GM15510 (cell line): ENCODE measurements at regions not wholly inside any gene's neighbourhood (a gene's known extent, or its start where the extent isn't known, plus 50 kb on each side); places are given as distances from the start of the nearest gene placed in this dataset.

Experiments used
- POLR2A ChIP-seq: IDR thresholded peaks from 3 replicates; pipeline ENCODE4 v1.6.1; 2011; ENCODE audit warnings: borderline replicate concordance; ENCODE audit not compliant: insufficient read length; ENCODE audit errors: extremely low read depth

DNA sequence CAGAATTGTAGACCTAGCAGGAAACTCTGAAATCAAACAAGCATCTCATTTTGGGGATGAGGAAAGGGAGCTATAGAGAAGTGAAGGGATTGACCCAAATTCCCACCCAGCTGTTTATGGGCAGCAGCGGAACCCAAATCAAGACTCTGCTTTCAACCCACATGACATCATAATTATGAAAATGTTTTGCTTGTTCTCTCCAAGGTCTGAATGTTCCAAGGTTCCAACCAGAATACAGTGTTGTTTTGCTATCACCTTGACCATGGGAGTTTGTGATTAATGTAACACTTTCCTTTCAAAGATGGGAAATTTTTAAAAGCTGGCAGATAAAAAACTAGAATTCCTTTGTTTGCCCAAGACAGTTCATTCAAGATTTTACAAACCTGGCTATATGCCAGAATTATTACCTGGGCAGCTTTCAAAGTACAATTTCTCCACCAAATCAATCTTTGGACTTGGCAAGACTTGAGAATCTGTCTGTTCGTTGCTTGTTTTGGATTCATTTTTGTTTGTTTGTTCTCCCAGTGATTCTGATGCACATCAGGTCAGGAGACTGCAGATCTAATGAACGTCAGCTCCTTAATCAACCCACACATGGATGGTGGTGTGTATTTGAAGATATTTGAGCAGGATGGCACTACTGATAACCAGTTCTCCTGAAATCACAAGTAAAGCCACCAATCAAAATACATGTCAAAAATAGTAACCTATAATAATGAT, 322.7 kb downstream of the FOXO1 start:
- TF ChIP-seq POLR2A = no peak

DNA sequence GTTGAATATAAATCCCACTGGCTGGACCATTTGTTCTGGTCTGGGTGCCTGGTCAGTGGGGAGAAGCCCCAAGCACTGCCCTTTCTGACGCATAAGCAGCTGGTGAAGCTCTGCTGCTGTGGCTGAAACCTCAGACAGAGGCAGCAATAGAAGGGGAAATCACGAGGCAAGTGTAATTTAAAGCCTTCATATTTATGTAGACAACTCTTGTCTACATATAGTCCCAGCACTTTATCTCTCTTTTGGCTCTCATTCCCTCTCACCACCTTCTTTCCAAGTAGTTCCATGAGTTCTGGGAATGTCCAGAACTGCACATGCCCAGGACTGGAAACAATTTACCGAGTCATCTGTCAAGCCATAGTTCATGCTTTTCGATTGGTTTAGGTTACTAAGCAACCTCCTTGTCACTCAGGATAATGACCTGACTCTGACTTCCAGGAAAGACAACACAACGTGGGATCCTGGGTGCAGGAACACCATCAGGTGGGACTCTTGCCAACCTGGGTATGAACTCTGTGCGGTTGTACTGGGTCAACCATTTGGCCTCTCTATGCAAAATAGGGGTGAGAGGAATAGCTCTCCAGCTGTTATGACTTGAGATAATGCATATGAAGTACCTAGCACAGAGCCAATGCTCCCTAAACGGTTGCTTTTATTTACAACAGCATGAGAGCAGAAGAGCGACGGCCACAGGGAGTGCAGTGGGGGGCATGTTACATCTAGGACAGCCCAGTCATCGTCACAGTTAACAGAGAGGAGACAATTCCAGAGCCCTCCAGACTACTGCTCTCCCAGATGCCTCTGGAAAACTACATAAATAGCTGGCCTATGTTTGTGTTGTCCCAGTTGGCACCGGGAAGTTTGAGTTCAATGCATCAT, 321.9 kb downstream of the FOXO1 start:
- TF ChIP-seq POLR2A = no peak

DNA sequence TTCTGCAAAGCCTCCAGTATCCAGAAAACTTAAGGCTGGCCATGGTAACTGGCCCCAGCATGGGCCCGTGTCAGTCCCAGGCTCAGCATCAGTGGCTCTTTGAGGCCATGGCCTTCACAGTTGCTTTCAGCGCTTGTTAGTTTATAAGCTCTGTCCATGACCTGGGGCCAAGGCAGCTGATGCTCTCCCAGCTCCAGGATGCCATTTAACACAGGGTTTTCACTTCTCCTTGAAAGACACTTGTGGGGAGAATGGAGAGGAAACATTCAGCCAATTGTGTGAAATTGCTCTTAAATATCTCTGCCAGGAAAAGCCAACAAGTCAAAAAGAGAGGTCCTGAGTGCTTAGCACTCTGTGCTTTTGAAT, 321.3 kb downstream of the FOXO1 start:
- no peak for TF ChIP-seq POLR2A

DNA sequence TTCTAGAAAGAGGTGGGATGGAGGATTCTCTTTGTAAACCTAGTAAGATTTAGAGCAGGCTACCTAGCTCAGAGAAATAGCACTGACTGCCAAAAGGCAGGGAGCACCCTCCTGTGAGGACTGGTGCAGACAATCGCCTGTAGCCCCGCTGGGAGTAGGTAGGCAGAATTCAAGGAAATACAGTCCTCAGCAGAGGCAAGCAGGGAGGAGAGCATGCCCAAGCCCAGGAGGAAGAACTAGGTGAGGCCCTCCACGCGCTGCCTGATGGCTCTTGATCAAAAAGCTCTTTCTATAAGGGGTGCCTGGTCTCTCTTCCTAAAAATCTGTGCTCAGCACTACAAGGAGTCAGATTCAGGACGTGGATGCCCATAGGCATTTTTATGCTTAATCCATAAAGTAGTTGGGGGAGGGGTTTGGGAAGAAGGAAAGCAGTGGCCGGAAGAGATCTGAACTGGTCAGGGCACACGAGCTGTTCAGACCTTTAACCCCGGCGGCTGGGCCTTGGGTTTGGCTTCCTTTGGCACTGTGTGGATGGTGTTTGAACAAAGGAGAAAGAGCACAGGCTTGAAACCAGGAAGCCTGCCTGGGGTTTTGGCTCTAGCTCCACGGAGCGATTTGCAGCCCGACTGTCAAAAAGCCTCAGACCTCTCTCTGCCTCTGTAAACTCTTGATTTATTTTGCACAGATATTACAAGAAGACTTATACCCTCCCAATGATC, 320.6 kb downstream of the FOXO1 start:
- no peak for TF ChIP-seq POLR2A

DNA sequence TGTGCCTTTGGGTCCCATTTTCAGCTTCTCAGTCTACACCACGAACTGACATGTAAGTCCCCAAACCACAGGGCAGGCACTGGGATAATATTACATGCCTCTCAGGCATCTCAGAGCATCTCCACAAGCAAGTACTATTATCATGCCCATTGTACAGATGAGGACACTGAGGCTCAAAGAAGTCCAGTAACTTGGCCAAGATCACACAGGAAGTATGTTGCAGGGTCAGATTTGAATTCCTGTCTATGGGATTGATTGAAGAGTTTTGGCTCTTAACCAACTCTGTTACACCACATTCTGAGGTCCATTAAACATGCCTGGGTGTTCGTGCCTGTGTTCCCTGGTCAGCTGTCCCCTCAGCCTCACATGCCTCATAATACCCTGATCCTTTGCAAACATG, 319.8 kb downstream of the FOXO1 start:
- no peak for TF ChIP-seq POLR2A

DNA sequence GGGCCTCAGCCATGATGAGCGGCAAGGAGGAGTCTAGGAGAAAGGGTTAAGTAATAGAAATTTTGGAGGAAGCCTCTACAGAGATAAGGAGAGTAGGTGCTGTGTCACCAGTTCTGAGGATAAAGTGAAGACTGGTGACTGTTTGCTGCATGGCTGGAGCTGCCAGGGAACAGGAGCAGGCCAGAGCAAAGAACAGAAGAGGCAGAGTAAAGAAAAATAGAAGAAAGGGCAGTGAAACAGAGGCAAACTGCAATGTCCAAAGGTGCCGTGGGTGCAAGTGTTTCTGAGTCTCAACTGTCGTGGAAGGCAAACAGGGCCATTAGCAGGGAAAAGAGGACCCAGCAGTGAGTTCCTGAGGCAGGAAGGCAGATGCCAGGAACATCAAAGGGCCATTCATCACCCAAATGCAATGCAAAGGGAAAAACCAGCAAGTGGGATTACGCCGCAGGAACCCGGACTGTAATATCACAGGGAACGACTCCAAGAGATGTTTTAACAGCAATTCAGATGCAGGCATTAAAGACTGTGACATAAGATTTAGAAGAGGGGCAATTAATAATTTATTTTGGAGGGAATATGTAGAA, 318.3 kb downstream of the FOXO1 start:
- TF ChIP-seq POLR2A = no peak

DNA sequence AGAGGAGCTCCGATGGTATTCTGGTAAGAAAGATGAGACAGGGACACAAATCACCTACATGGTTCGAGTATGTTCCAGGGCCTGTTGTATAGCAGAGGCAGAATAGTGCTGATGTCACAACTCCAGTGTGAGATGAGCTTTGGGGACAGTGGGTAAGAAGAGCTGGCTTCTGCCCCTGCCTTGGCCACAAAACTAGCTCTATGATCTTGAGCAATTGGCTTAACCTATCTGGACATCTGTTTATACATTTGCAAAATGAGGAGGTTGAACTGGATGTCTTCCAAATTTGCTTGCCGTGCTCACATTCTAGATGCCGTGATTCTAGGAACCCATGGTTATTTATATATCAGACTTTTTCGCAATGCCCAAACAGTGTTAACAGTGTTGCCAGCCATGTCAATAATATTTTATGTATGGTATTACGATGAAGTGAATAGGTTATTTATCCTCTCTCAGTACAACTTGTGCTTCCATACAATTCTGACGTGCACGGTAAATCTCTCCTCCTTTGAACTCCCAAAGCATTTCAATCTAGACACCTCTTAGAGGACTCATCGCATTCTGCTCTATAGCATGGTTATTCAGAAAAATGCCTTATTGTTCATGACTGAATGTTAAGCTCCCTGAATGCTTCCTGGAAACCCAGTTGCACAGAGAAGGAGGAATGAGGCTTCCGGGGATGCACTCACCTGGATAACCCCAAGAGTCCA, 316.0 kb downstream of the FOXO1 start:
- no peak for TF ChIP-seq POLR2A

DNA sequence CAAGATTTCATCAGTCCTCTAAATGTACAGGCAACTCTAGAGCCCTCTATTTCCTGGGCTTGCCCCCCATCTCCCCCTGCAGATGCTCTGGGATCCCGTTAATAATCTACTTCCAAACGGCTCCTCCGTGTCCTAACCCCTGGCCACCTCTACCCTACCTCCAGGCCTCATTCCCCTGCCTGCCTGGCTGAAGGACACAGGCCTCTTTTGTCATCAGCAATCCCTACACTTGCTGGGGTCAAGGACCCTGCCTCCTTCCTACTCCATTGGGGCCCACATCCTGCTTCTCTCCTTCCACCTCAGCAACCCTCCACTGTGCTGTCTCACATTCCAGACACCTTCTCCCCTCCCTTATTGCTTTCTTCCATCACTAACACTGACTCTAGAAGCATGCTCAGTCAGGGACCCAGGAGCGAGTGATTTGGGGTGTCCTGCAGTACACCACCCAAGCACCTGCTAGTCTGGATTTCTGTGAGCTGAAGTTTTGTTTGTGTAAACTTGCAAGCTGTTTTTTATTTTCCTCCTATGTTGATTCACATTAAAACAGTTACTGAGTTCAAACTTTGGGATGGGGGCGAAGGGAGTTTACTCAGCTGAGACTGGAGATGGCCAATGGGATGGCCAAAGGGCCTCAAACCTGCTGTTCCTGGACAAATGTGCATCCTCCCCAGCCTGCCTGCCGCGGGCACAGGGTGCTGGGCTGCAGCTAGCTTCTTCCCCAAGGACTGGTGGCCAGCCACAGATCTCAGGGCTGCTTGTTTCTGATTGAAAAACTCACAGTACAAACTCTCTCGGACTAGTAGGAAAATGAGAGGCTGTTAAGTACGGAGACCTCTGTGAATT, 314.7 kb downstream of the FOXO1 start:
- no peak for TF ChIP-seq POLR2A

DNA sequence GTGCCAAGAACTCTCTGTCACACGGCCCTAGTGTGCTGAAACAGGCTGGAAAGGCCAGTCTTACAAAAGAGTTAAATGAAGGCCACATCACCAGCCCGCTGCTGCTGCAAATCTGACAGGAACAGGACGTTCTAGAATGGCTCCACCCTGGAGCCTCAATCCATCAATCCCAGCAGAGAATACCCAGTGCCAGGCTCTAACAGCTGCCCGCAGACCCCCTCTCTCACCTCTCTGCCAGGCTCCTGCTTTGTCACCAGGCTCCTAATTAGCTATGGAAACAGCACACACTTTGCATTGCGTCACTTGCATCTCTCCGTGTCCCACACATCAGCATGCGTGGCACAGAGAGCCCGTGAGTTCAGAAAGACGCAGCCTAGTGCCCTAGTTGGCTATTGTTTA, 314.1 kb downstream of the FOXO1 start:
- no peak for TF ChIP-seq POLR2A

DNA sequence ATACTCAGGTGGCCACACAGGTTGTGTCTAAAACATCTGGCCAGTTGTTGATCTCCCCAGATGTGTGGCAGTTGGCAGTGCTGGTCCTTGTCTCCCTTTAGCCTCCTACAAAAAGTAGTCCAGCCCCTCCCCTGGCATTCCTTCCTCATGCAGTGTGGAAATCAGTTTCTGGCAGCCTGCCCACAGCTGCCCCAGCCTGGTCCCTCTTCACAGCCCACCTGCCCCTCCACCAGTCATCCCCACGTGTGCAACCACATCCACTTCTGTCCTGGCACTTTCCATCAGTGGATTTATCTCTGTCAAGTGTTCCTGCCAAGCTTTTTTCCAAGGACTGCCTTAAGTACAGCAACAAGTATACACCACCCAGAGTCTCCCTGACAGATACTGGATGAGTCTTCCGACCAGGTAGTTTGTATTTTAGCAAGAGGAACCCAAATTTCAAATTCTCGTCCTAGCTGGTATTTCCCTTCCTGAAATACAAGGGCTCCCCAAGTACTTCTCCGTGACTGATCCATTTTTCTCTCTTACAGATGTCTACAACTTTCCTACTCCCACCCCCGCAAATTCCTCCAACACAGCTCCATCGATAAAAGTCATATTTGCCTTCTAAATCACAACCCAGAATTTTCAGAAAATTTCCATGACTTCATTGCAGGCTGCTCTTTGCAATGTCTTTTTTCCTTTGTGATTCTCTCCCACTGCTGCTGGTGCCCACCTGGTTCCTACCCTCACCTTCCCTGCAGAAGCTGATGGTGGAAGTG, 313.5 kb downstream of the FOXO1 start:
- TF ChIP-seq POLR2A = no peak

DNA sequence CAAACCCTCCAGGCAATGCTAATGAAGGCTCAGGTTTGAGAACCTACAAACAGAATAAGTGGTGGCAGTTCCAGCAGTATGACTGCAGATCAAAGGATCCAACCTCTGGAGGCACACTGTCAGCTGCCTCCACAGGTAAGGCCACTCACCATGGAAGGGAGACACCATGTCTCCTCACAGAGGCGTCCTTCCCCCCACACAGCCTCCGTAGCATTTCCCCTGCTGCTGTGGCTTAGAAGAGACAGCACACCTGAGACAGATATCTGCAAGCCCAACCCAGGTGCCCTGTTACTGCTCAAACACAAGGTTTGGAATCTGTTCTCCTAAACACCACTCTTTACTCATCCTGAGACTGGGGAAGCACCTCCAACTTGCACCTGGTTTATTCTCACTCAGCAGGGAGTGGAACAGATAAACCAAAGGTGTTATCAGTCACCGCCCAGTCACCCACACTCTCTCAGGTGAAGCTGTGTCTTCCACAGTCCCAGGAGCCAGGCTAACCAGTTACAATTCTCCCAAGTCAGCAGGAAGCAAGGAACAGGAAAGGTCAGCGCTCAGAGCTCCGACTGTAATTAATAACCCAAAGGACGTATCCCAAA, 311.2 kb downstream of the FOXO1 start:
- no peak for TF ChIP-seq POLR2A

DNA sequence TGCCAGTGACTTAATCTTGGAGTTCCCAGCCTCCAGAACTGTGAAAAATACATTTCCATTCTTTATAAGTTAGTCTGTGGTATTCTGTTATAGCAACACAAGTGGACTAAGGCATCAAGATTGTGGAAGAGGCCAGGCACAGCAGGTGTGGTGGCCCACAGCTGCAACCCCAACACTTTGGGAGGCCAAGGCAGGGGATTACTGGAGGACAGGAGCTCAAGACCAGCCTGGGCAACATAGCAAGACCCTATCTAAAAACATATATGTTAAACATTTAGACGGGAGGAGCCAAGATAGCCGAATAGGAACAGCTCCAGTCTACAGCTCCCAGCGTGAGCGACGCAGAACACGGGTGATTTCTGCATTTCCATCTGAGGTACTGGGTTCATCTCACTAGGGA, 310.4 kb downstream of the FOXO1 start:
- TF ChIP-seq POLR2A = no peak
